Aorta (tissue), 5 donors: ENCODE measurements at regions not wholly inside any gene's neighbourhood (a gene's known extent, or its start where the extent isn't known, plus 50 kb on each side); places are given as distances from the start of the nearest gene placed in this dataset.

Experiments used
- ATAC-seq: fragments of 200-7000 bp; cut with Tn5 transposase; one replicate; pipeline ENCODE4 v1.9.1; 2022; ENCODE audit warnings: moderate library complexity; ENCODE audit not compliant: low FRiP score
- DNase-seq, 2 donors: peaks; one replicate each; pipeline ENCODE4 v3.0.0-alpha.2; 2020
- H3K27ac ChIP-seq, 2 donors: one replicate each; pipeline ENCODE4 v1.5.1; 2013; ENCODE audit warnings: low read length in 2 of 2, mild to moderate bottlenecking in 2 of 2, moderate library complexity in 2 of 2, control low read depth in 1 of 2, inconsistent platforms in 1 of 2, low read depth in 1 of 2
- H3K27me3 ChIP-seq, 2 donors: one replicate each; pipeline ENCODE4 v1.6.1; 2013; ENCODE audit warnings: control low read depth in 1 of 2, low read length in 1 of 2, mild to moderate bottlenecking in 1 of 2, moderate library complexity in 1 of 2; ENCODE audit not compliant: insufficient read depth in 2 of 2, control insufficient read depth in 1 of 2
- H3K36me3 ChIP-seq, 2 donors: one replicate each; pipeline ENCODE4 v1.6.1; 2013; ENCODE audit warnings: control low read depth in 1 of 2, low read length in 1 of 2, mild to moderate bottlenecking in 1 of 2; ENCODE audit not compliant: insufficient read depth in 2 of 2, control insufficient read depth in 1 of 2
- H3K4me1 ChIP-seq, 2 donors: one replicate each; pipeline ENCODE4 v1.6.1; 2013; ENCODE audit warnings: low read length in 2 of 2, control low read depth in 1 of 2, mild to moderate bottlenecking in 1 of 2, moderate library complexity in 1 of 2; ENCODE audit not compliant: insufficient read depth in 2 of 2, control insufficient read depth in 1 of 2
- H3K4me3 ChIP-seq, 2 donors: one replicate each; pipeline ENCODE4 v1.5.1; 2013; ENCODE audit warnings: low read length in 2 of 2, control low read depth in 1 of 2, mild to moderate bottlenecking in 1 of 2
- H3K9me3 ChIP-seq: one replicate; pipeline ENCODE4 v1.6.1; 2013; ENCODE audit warnings: mild to moderate bottlenecking, low read length; ENCODE audit not compliant: control insufficient read depth
- WGBS, 2 donors: extraction: QIAGEN DNeasy Blood & Tissue Kit; methylation state at CpG; one replicate each; pipeline ENCODE4 v1.1.7; 2013; 5-methylcytosine and 5-hydroxymethylcytosine counted together
- intact Hi-C, 2 donors: fragments of 100-400 bp; cut with DNase I; formaldehyde crosslinking; loops; one replicate each; pipeline versions ENCODE4 v1.14.2 to v1.15.0; 2022
- donor health status: healthy with polysubstance abuse.
- donor health status: Bipolar disorder and iron deficiency.
- donor health status: DM: no; HTN: no; CAD: no.
- donor health status: DM: no; HTN: no; CAD: no.
- donor health status: DM: yes; HTN: yes; CAD: no.

GRCh38 chr10:85149766-85150165 lies 821.4 kb downstream of the CCSER2 start:
- peaks cover 0 to 2% of the 10 kb centered on the region in 2 donors for H3K27me3 ChIP-seq
- no peaks in the 10 kb centered on the region for H3K36me3 ChIP-seq
- ATAC-seq (no peak), DNase-seq (no peak)
- no peak overlapping the region for H3K4me3 ChIP-seq
- H3K4me1 ChIP-seq = no peaks in the 10 kb centered on the region
- intact Hi-C loops = no loop called here
- no peak overlapping the region for H3K27ac ChIP-seq
- H3K9me3 ChIP-seq = peaks cover 4% of the 10 kb centered on the region
- 78 to 83% methylated on average over 2 of the region's 2 CpGs for WGBS, 2 donors

DNA sequence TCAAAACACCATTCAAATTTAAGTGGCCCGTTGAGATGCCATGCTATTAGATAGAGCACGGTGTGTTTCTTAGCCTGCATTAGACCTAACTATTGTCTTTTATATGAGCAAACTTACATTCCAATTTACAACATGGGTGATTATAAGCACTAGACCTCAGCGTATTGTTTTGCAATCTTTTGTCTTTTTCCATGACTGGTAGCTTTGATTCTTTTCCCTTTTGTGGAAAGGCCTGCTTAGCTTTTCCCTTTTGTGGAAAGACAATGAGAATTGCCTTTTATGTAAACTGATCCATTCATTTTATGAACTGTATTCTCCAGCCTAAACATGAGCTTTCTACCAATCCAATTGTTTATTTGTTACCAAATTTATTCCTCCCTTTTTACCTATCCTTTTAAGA lies 823.1 kb downstream of the CCSER2 start:
- WGBS, 2 donors = 72 to 76% methylated on average over 3 of the region's 3 CpGs
- Histone ChIP-seq H3K4me1 (no peaks in the 10 kb centered on the region), H3K27ac (no peak overlapping the region), H3K36me3 (no peaks in the 10 kb centered on the region), H3K27me3 (peaks cover 0 to 2% of the 10 kb centered on the region in 2 donors), H3K9me3 (peaks cover 4% of the 10 kb centered on the region), H3K4me3 (no peak overlapping the region)
- DNase-seq (no peak), ATAC-seq (no peak)
- intact Hi-C loops = no loop called here

DNA sequence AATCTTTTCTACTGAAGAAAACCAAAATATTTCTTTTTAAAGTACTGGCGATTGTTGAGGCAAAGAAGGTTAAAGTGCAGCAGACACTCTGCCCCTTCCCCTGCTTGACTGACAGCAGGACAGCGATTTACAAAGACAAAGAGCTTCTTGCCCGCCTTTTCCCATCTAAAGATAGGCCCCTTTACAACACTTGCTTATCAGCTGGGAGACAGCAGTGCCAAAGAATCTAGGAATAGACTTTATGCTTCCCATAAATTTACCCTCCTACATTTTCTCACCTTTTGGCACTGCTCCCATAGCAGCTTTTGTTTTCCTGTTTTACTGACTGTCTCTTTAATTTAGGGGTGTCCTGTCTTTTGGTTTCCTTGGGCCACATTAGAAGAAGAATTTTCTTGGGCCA lies 824.1 kb downstream of the CCSER2 start:
- Histone ChIP-seq H3K9me3 (peaks cover 4% of the 10 kb centered on the region), H3K36me3 (no peaks in the 10 kb centered on the region), H3K4me3 (no peak overlapping the region), H3K27ac (no peak overlapping the region), H3K4me1 (no peaks in the 10 kb centered on the region), H3K27me3 (peaks cover 0 to 2% of the 10 kb centered on the region in 2 donors)
- intact Hi-C loops = no loop called here
- WGBS, 2 donors = 21 to 29% methylated on average over 3 of the region's 3 CpGs
- no peak for ATAC-seq
- no peak for DNase-seq

- ATAC-seq = no peak
- DNase-seq = no peak
- Histone ChIP-seq H3K27me3 (peaks cover 0 to 2% of the 10 kb centered on the region in 2 donors), H3K4me3 (no peak overlapping the region), H3K27ac (no peak overlapping the region), H3K36me3 (no peaks in the 10 kb centered on the region), H3K4me1 (no peaks in the 10 kb centered on the region), H3K9me3 (peaks cover 4% of the 10 kb centered on the region)
- intact Hi-C loops = no loop called here
- WGBS, 2 donors = 43 to 58% methylated on average over 1 of the region's 1 CpG
Measured at GRCh38 chr10:85152911-85153310, 824.5 kb downstream of the CCSER2 start.

- no peak overlapping the region for H3K4me3 ChIP-seq
- DNase-seq = no peak
- ATAC-seq = no peak
- H3K27me3 ChIP-seq = peaks cover 0 to 2% of the 10 kb centered on the region in 2 donors
- intact Hi-C loops = no loop called here
- 82 to 86% methylated on average over 4 of the region's 4 CpGs for WGBS, 2 donors
- H3K4me1 ChIP-seq = no peaks in the 10 kb centered on the region
- no peak overlapping the region for H3K27ac ChIP-seq
- H3K9me3 ChIP-seq = peaks cover 1% of the 10 kb centered on the region
- no peaks in the 10 kb centered on the region for H3K36me3 ChIP-seq
Measured at GRCh38 chr10:85157206-85157605, 828.8 kb downstream of the CCSER2 start.

DNA sequence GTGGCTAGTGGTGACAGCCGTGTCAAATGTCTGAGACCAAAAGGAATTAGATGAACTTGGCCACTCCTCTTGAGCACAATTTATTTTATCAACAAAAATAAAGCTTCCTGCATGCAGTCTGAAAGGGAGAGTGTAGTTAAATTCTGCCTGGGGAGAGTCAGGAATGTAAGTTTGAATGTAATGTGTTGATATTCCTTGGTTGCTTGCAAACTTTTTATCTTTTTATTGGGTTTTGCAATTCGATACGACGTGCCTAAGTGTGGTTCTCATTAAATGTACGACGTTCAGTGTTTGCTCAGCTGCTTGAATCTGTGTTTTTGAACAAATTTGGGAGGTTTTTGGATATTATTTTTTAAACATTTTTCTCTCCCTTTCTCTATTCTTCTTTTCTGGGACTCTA lies 839.9 kb downstream of the CCSER2 start:
- no peaks in the 10 kb centered on the region for H3K4me1 ChIP-seq
- H3K4me3 ChIP-seq = no peak overlapping the region
- no peaks in the 10 kb centered on the region for H3K27me3 ChIP-seq
- H3K9me3 ChIP-seq = no peaks in the 10 kb centered on the region
- ATAC-seq = no peak
- 14 to 31% methylated on average over 6 of the region's 6 CpGs for WGBS, 2 donors
- H3K27ac ChIP-seq = no peak overlapping the region
- no peaks in the 10 kb centered on the region for H3K36me3 ChIP-seq
- intact Hi-C loops = no loop called here
- no peak for DNase-seq

- no peak for DNase-seq
- Histone ChIP-seq H3K36me3 (no peaks in the 10 kb centered on the region), H3K4me3 (no peak overlapping the region), H3K27ac (no peak overlapping the region), H3K9me3 (no peaks in the 10 kb centered on the region), H3K27me3 (no peaks in the 10 kb centered on the region), H3K4me1 (no peaks in the 10 kb centered on the region)
- no peak for ATAC-seq
- intact Hi-C loops = no loop called here
- 27 to 29% methylated on average over 1 of the region's 1 CpG for WGBS, 2 donors
Measured at GRCh38 chr10:85170026-85170425, 841.6 kb downstream of the CCSER2 start.

GRCh38 chr10:85175635-85176034 lies 847.2 kb downstream of the CCSER2 start:
- WGBS, 2 donors = 28 to 57% methylated on average over 1 of the region's 1 CpG
- intact Hi-C loops = no loop called here
- no peak for DNase-seq
- Histone ChIP-seq H3K27ac (no peak overlapping the region), H3K27me3 (no peaks in the 10 kb centered on the region), H3K36me3 (no peaks in the 10 kb centered on the region), H3K4me3 (no peak overlapping the region), H3K9me3 (no peaks in the 10 kb centered on the region), H3K4me1 (no peaks in the 10 kb centered on the region)
- ATAC-seq = no peak

- Histone ChIP-seq H3K27me3 (no peaks in the 10 kb centered on the region), H3K27ac (no peak overlapping the region), H3K9me3 (no peaks in the 10 kb centered on the region), H3K4me3 (no peak overlapping the region), H3K36me3 (no peaks in the 10 kb centered on the region), H3K4me1 (no peaks in the 10 kb centered on the region)
- 58 to 73% methylated on average over 2 of the region's 2 CpGs for WGBS, 2 donors
- ATAC-seq (no peak), DNase-seq (no peak)
- intact Hi-C loops = no loop called here
Measured at GRCh38 chr10:85177767-85178166, 849.4 kb downstream of the CCSER2 start.
